Stomach (tissue), 8 donors: ENCODE measurements at regions not wholly inside any gene's neighbourhood (a gene's known extent, or its start where the extent isn't known, plus 50 kb on each side); places are given as distances from the start of the nearest gene placed in this dataset.

Experiments used
- DNase-seq, 2 donors: peaks; one replicate each; pipeline versions ENCODE4 v3.0.0 to v3.0.0-alpha.2; 2013 to 2019
- H3K27ac ChIP-seq, 5 donors: fragments of 200-600 bp in 4 of 5; sonication (generic) in 4 of 5; one replicate each; pipeline ENCODE4 v1.5.1; 2013 to 2019; ENCODE audit warnings: mild to moderate bottlenecking in 1 of 5, moderate library complexity in 1 of 5
- H3K27me3 ChIP-seq, 3 donors: fragments of 200-600 bp; sonication (generic); one replicate each; pipeline ENCODE4 v1.5.1; 2017 to 2019; ENCODE audit warnings: mixed run types in 1 of 3
- H3K36me3 ChIP-seq, 4 donors: fragments of 200-600 bp; sonication (generic); 1 replicate in 3 of 4; 2 replicates in 1 of 4; pipeline ENCODE4 v1.5.1; 2016 to 2019
- H3K4me1 ChIP-seq, 4 donors: fragments of 200-600 bp; sonication (generic); one replicate each; pipeline ENCODE4 v1.5.1; 2016 to 2019
- H3K4me3 ChIP-seq, 4 donors: fragments of 200-600 bp; sonication (generic) in 3 of 4; one replicate each; pipeline ENCODE4 v1.5.1; 2016 to 2019; ENCODE audit warnings: mild to moderate bottlenecking in 1 of 4
- H3K9me3 ChIP-seq, 4 donors: fragments of 200-600 bp; sonication (generic); one replicate each; pipeline ENCODE4 v1.5.1; 2016 to 2019
- EP300 ChIP-seq: sonication (generic); formaldehyde crosslinking; IDR thresholded peaks from one replicate; pipeline ENCODE4 v1.6.1; 2017; ENCODE audit warnings: antibody characterized with exemption
- POLR2A ChIP-seq, 4 donors: fragments of 450-650 bp; IDR thresholded peaks; one replicate each; pipeline ENCODE4 v1.6.1; 2016; ENCODE audit warnings: antibody characterized with exemption in 4 of 4, control low read depth in 2 of 4, mild to moderate bottlenecking in 1 of 4, moderate library complexity in 1 of 4
- POLR2AphosphoS5 ChIP-seq, 3 donors: sonication (generic); formaldehyde crosslinking; IDR thresholded peaks; one replicate each; pipeline ENCODE4 v1.6.1; 2016; ENCODE audit warnings: antibody characterized with exemption in 3 of 3
- WGBS, 5 donors: extraction: QIAGEN DNeasy Blood & Tissue Kit in 3 of 5; methylation state at CpG; one replicate each; pipeline versions ENCODE4 v1.1.5 to v1.1.7; 2013 to 2018; 5-methylcytosine and 5-hydroxymethylcytosine counted together
- intact Hi-C: fragments of 100-400 bp; cut with DNase I; formaldehyde crosslinking; loops from one replicate; pipeline ENCODE4 v1.15.1; 2023; ENCODE audit warnings: low total_unique reads
- TF ChIP-seq, protein P1 (sequence below), 7 experiments: fragments of 450-650 bp in 4 of 7; fragments of 200-600 bp in 3 of 7; sonication (generic) in 3 of 7; IDR thresholded peaks; one replicate each; pipeline ENCODE4 v1.5.1; 2016 to 2019; ENCODE audit warnings: antibody characterized with exemption in 7 of 7, control low read depth in 2 of 7, mild to moderate bottlenecking in 1 of 7
- donor health status: healthy with polysubstance abuse.
- donor health status: Bipolar disorder and iron deficiency.
- donor health status: healthy.

GRCh38 chr3:87837076-87837475 is 221.7 kb downstream of the CGGBP1 start:
- WGBS, 5 donors: 60 to 75% (median 73%) methylated on average over 1 of the region's 1 CpG
- intact Hi-C loops: no loop called here
- Histone ChIP-seq H3K36me3 (no peaks in the 10 kb centered on the region), H3K4me1 (no peaks in the 10 kb centered on the region), H3K9me3 (peaks cover 0 to 11% (median 7%) of the 10 kb centered on the region in 4 donors), H3K27me3 (no peaks in the 10 kb centered on the region), H3K4me3 (no peak overlapping the region), H3K27ac (no peak overlapping the region)
- TF ChIP-seq, protein P1, sequence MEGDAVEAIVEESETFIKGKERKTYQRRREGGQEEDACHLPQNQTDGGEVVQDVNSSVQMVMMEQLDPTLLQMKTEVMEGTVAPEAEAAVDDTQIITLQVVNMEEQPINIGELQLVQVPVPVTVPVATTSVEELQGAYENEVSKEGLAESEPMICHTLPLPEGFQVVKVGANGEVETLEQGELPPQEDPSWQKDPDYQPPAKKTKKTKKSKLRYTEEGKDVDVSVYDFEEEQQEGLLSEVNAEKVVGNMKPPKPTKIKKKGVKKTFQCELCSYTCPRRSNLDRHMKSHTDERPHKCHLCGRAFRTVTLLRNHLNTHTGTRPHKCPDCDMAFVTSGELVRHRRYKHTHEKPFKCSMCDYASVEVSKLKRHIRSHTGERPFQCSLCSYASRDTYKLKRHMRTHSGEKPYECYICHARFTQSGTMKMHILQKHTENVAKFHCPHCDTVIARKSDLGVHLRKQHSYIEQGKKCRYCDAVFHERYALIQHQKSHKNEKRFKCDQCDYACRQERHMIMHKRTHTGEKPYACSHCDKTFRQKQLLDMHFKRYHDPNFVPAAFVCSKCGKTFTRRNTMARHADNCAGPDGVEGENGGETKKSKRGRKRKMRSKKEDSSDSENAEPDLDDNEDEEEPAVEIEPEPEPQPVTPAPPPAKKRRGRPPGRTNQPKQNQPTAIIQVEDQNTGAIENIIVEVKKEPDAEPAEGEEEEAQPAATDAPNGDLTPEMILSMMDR (IDR thresholded peaks at IDR 0.05): no peak
- TF ChIP-seq POLR2AphosphoS5 (IDR thresholded peaks at IDR 0.05) (no peak), EP300 (no peak), POLR2A (IDR thresholded peaks at IDR 0.05) (no peak)
- no peak for DNase-seq

- Histone ChIP-seq H3K4me3 (no peak overlapping the region), H3K36me3 (no peaks in the 10 kb centered on the region), H3K27ac (no peak overlapping the region), H3K27me3 (no peaks in the 10 kb centered on the region), H3K9me3 (peaks cover 0 to 10% (median 6%) of the 10 kb centered on the region in 4 donors), H3K4me1 (no peaks in the 10 kb centered on the region)
- no peak for DNase-seq
- intact Hi-C loops: no loop called here
- TF ChIP-seq POLR2AphosphoS5 (IDR thresholded peaks at IDR 0.05) (no peak), EP300 (no peak), POLR2A (IDR thresholded peaks at IDR 0.05) (no peak)
- TF ChIP-seq, protein P1 (IDR thresholded peaks at IDR 0.05): no peak
- 79 to 92% (median 85%) methylated on average over 1 of the region's 1 CpG for WGBS, 5 donors
These were observed 222.8 kb downstream of the CGGBP1 start for GRCh38 chr3:87836026-87836425.

GRCh38 chr3:87835236-87835635 is 223.6 kb downstream of the CGGBP1 start:
- Histone ChIP-seq H3K27ac (no peak overlapping the region), H3K4me1 (no peaks in the 10 kb centered on the region), H3K27me3 (no peaks in the 10 kb centered on the region), H3K9me3 (peaks cover 0 to 10% (median 6%) of the 10 kb centered on the region in 4 donors), H3K4me3 (no peak overlapping the region), H3K36me3 (no peaks in the 10 kb centered on the region)
- no peak for DNase-seq
- WGBS, 5 donors: 86 to 95% (median 92%) methylated on average over 4 of the region's 4 CpGs
- TF ChIP-seq EP300 (no peak), POLR2A (IDR thresholded peaks at IDR 0.05) (no peak), POLR2AphosphoS5 (IDR thresholded peaks at IDR 0.05) (no peak)
- TF ChIP-seq, protein P1 (IDR thresholded peaks at IDR 0.05): no peak
- intact Hi-C loops: no loop called here

DNA sequence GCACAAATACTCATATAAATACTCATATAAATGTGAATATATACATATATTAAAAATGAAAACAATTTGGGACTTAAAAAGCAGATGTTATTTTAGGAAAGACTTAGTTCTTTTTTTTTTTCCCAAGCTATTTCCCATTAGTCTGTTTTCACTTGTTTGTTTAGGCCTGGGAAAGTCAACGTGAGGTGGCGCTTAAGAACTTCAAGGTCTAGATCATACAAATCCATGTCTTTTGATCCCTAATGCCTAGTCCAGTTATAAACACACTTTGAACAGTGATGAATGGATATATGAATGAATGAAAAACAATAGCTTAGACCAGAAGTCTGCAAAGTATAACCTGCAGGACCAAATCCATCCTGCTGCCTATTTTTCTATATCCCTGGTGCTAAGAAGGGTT is 224.5 kb downstream of the CGGBP1 start:
- Histone ChIP-seq H3K4me3 (no peak overlapping the region), H3K36me3 (no peaks in the 10 kb centered on the region), H3K27ac (no peak overlapping the region), H3K9me3 (peaks cover 0 to 3% (median 2%) of the 10 kb centered on the region in 4 donors), H3K27me3 (no peaks in the 10 kb centered on the region), H3K4me1 (no peaks in the 10 kb centered on the region)
- no peak for DNase-seq
- TF ChIP-seq, protein P1 (IDR thresholded peaks at IDR 0.05): no peak
- TF ChIP-seq POLR2A (IDR thresholded peaks at IDR 0.05) (no peak), EP300 (no peak), POLR2AphosphoS5 (IDR thresholded peaks at IDR 0.05) (no peak)
- WGBS, 5 donors: 32 to 46% (median 40%) methylated on average over 2 of the region's 2 CpGs
- intact Hi-C loops: no loop called here
